ENCODE measurements at regions not wholly inside any gene's neighbourhood (a gene's known extent, or its start where the extent isn't known, plus 50 kb on each side); places are given as distances from the start of the nearest gene placed in this dataset.

- POLR2A ChIA-PET = no interaction called here
- no peak overlapping the region for H3K4me3 ChIP-seq (ENCODE audit: low read depth, low read length)
- CTCF ChIA-PET = no interaction called here
These were observed 131.9 kb upstream of the SERPIND1 start for GRCh38 chr22:20641919-20642579.

GRCh38 chr22:20642668-20643179 is 131.2 kb upstream of the SERPIND1 start:
- Histone ChIP-seq H3K27me3 (ENCODE audit: control insufficient read depth, insufficient read depth, low read length) (peaks cover 30% of the 10 kb centered on the region), H3K4me3 (ENCODE audit: low read depth, low read length) (no peak overlapping the region), H3K27ac (ENCODE audit: low read depth, low read length) (no peak overlapping the region), H3K9me3 (ENCODE audit: control insufficient read depth, insufficient read depth, low read length) (no peaks in the 10 kb centered on the region)
- TF ChIP-seq CTCF (IDR thresholded peaks at IDR 0.05; ENCODE audit: low read depth, low read length) = no peak
- ChIA-PET CTCF (interaction anchor here (0.7 kb wide), 1 partner anchor 33 kb away, joined by 3 read pairs; no protein-coding TSS in a partner anchor), POLR2A (no interaction called here)
- no peak for DNase-seq (ENCODE audit: low read depth, low spot score)

More at GRCh38 chr22:20641919-20642579, 131.9 kb upstream of the SERPIND1 start:
- H3K27ac ChIP-seq (ENCODE audit: low read depth, low read length) = no peak overlapping the region
- no peaks in the 10 kb centered on the region for H3K9me3 ChIP-seq (ENCODE audit: control insufficient read depth, insufficient read depth, low read length)
- no peak for TF ChIP-seq CTCF (IDR thresholded peaks at IDR 0.05; ENCODE audit: low read depth, low read length)
- peaks cover 30% of the 10 kb centered on the region for H3K27me3 ChIP-seq (ENCODE audit: control insufficient read depth, insufficient read depth, low read length)
- no peak for DNase-seq (ENCODE audit: low read depth, low spot score)

- TF ChIP-seq CTCF (IDR thresholded peaks at IDR 0.05; ENCODE audit: low read depth, low read length) = no peak
- Histone ChIP-seq H3K27me3 (ENCODE audit: control insufficient read depth, insufficient read depth, low read length) (peaks cover 32% of the 10 kb centered on the region), H3K4me3 (ENCODE audit: low read depth, low read length) (no peak overlapping the region), H3K9me3 (ENCODE audit: control insufficient read depth, insufficient read depth, low read length) (no peaks in the 10 kb centered on the region; the same call in 1 of the 2 replicates), H3K27ac (ENCODE audit: low read depth, low read length) (no peak overlapping the region)
- DNase-seq (ENCODE audit: low read depth, low spot score) = no peak
- ChIA-PET CTCF (no interaction called here), POLR2A (no interaction called here)
These were observed 129.8 kb upstream of the SERPIND1 start for GRCh38 chr22:20644071-20644642.

- no peak for DNase-seq (ENCODE audit: low read depth, low spot score)
- no peaks in the 10 kb centered on the region; the same call in 1 of the 2 replicates for H3K9me3 ChIP-seq (ENCODE audit: control insufficient read depth, insufficient read depth, low read length)
- POLR2A ChIA-PET = no interaction called here
- H3K4me3 ChIP-seq (ENCODE audit: low read depth, low read length) = no peak overlapping the region
- no peak for TF ChIP-seq CTCF (IDR thresholded peaks at IDR 0.05; ENCODE audit: low read depth, low read length)
- H3K27ac ChIP-seq (ENCODE audit: low read depth, low read length) = no peak overlapping the region
- CTCF ChIA-PET = no interaction called here
- peaks cover 23% of the 10 kb centered on the region for H3K27me3 ChIP-seq (ENCODE audit: control insufficient read depth, insufficient read depth, low read length)
These were observed 128.0 kb upstream of the SERPIND1 start for GRCh38 chr22:20645954-20646353.

GRCh38 chr22:20646415-20646814 is 127.5 kb upstream of the SERPIND1 start:
- Histone ChIP-seq H3K27me3 (ENCODE audit: control insufficient read depth, insufficient read depth, low read length) (peaks cover 23% of the 10 kb centered on the region), H3K27ac (ENCODE audit: low read depth, low read length) (no peak overlapping the region), H3K9me3 (ENCODE audit: control insufficient read depth, insufficient read depth, low read length) (no peaks in the 10 kb centered on the region; the same call in 1 of the 2 replicates), H3K4me3 (ENCODE audit: low read depth, low read length) (no peak overlapping the region)
- no peak for DNase-seq (ENCODE audit: low read depth, low spot score)
- no peak for TF ChIP-seq CTCF (IDR thresholded peaks at IDR 0.05; ENCODE audit: low read depth, low read length)
- ChIA-PET CTCF (no interaction called here), POLR2A (no interaction called here)

All from AG04450 (cell line).